Aorta (tissue), 5 donors: ENCODE measurements at regions not wholly inside any gene's neighbourhood (a gene's known extent, or its start where the extent isn't known, plus 50 kb on each side); places are given as distances from the start of the nearest gene placed in this dataset.
"Not testable (repeated sequence)": the region's sequence is repeated elsewhere in the genome, so short reads cannot be mapped to it uniquely, and the experiment has no call there.

Source experiments
- ATAC-seq: fragments of 200-7000 bp; cut with Tn5 transposase; one replicate; pipeline ENCODE4 v1.9.1; 2022; ENCODE audit warnings: moderate library complexity; ENCODE audit not compliant: low FRiP score
- DNase-seq, 2 donors: peaks; one replicate each; pipeline ENCODE4 v3.0.0-alpha.2; 2020
- H3K27ac ChIP-seq, 2 donors: one replicate each; pipeline ENCODE4 v1.5.1; 2013; ENCODE audit warnings: low read length in 2 of 2, mild to moderate bottlenecking in 2 of 2, moderate library complexity in 2 of 2, control low read depth in 1 of 2, inconsistent platforms in 1 of 2, low read depth in 1 of 2
- H3K27me3 ChIP-seq, 2 donors: one replicate each; pipeline ENCODE4 v1.6.1; 2013; ENCODE audit warnings: control low read depth in 1 of 2, low read length in 1 of 2, mild to moderate bottlenecking in 1 of 2, moderate library complexity in 1 of 2; ENCODE audit not compliant: insufficient read depth in 2 of 2, control insufficient read depth in 1 of 2
- H3K36me3 ChIP-seq, 2 donors: one replicate each; pipeline ENCODE4 v1.6.1; 2013; ENCODE audit warnings: control low read depth in 1 of 2, low read length in 1 of 2, mild to moderate bottlenecking in 1 of 2; ENCODE audit not compliant: insufficient read depth in 2 of 2, control insufficient read depth in 1 of 2
- H3K4me1 ChIP-seq, 2 donors: one replicate each; pipeline ENCODE4 v1.6.1; 2013; ENCODE audit warnings: low read length in 2 of 2, control low read depth in 1 of 2, mild to moderate bottlenecking in 1 of 2, moderate library complexity in 1 of 2; ENCODE audit not compliant: insufficient read depth in 2 of 2, control insufficient read depth in 1 of 2
- H3K4me3 ChIP-seq, 2 donors: one replicate each; pipeline ENCODE4 v1.5.1; 2013; ENCODE audit warnings: low read length in 2 of 2, control low read depth in 1 of 2, mild to moderate bottlenecking in 1 of 2
- H3K9me3 ChIP-seq: one replicate; pipeline ENCODE4 v1.6.1; 2013; ENCODE audit warnings: mild to moderate bottlenecking, low read length; ENCODE audit not compliant: control insufficient read depth
- WGBS, 2 donors: extraction: QIAGEN DNeasy Blood & Tissue Kit; methylation state at CpG; one replicate each; pipeline ENCODE4 v1.1.7; 2013; 5-methylcytosine and 5-hydroxymethylcytosine counted together
- intact Hi-C, 2 donors: fragments of 100-400 bp; cut with DNase I; formaldehyde crosslinking; loops; one replicate each; pipeline versions ENCODE4 v1.14.2 to v1.15.0; 2022
- donor health status: healthy with polysubstance abuse.
- donor health status: Bipolar disorder and iron deficiency.
- donor health status: DM: no; HTN: no; CAD: no.
- donor health status: DM: no; HTN: no; CAD: no.
- donor health status: DM: yes; HTN: yes; CAD: no.

- Histone ChIP-seq H3K27me3 (no peaks in the 10 kb centered on the region), H3K4me3 (no peak overlapping the region), H3K36me3 (no peaks in the 10 kb centered on the region), H3K9me3 (no peaks in the 10 kb centered on the region), H3K27ac (no peak overlapping the region), H3K4me1 (no peaks in the 10 kb centered on the region)
- intact Hi-C loops: no loop called here
- ATAC-seq (no peak), DNase-seq (no peak)
- WGBS, 2 donors: 70 to 74% methylated on average over 2 of the region's 2 CpGs
Observed at GRCh38 chr7:46916581-46916980, 665.3 kb downstream of the TNS3 start.

DNA sequence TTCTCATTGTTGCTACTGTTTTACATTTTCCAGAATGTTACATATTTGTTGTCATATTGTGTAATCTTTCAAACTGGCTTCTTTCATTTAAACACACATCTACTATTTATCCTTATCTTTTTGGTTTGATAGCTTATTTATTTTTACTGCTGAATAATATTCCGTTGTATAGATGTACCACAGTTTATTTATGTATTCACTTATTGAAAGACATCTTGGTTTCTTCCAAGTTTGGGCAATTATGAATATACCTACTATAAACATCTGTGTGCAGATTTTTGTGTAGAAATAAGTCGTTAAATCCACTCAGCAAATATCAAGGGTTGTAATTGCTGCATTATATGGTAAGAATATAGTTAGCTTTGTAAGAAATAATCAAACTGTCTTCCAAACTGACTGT, 669.2 kb downstream of the TNS3 start:
- DNase-seq (no peak), ATAC-seq (no peak)
- Histone ChIP-seq H3K9me3 (no peaks in the 10 kb centered on the region), H3K27ac (no peak overlapping the region), H3K4me1 (no peaks in the 10 kb centered on the region), H3K27me3 (no peaks in the 10 kb centered on the region), H3K36me3 (no peaks in the 10 kb centered on the region), H3K4me3 (no peak overlapping the region)
- WGBS, 2 donors: 58 to 75% methylated on average over 2 of the region's 2 CpGs
- intact Hi-C loops: no loop called here

DNA sequence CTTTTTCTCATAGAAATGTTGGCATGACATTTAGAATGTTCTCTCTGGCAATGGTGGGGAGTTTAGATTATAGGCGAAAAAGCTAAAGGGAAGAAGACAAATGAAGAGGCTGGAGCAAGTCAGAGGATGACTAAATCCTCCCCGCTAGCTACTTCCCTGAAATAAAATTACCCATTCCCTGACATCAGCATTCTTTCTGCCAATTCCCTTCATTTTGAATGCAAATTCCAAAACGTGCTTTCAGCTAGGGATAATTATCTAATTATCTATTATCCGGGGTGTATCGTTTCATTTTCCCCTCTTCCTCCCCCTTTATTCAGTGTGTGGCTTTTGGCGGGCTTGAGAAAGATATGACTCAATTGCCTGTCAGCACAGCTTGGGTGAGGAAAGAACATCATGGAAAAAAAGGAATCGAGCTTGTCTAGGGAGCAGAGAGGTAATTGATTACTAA, 672.3 kb downstream of the TNS3 start:
- H3K27ac ChIP-seq: no peak overlapping the region
- DNase-seq (no peak), ATAC-seq (no peak)
- H3K4me1 ChIP-seq: no peaks in the 10 kb centered on the region
- no peak overlapping the region for H3K4me3 ChIP-seq
- WGBS, 2 donors: 59 to 68% methylated on average over 7 of the region's 7 CpGs
- intact Hi-C loops: no loop called here
- no peaks in the 10 kb centered on the region for H3K36me3 ChIP-seq
- H3K9me3 ChIP-seq: no peaks in the 10 kb centered on the region
- no peaks in the 10 kb centered on the region for H3K27me3 ChIP-seq

- DNase-seq: no peak
- H3K9me3 ChIP-seq: no peaks in the 10 kb centered on the region
- H3K36me3 ChIP-seq: no peaks in the 10 kb centered on the region
- H3K27ac ChIP-seq: no peak overlapping the region
- H3K27me3 ChIP-seq: no peaks in the 10 kb centered on the region
- no peak overlapping the region for H3K4me3 ChIP-seq
- WGBS, 2 donors: 42 to 46% methylated on average over 1 of the region's 1 CpG
- intact Hi-C loops: no loop called here
- no peak for ATAC-seq
- H3K4me1 ChIP-seq: no peaks in the 10 kb centered on the region
Observed at GRCh38 chr7:46908770-46909169, 673.1 kb downstream of the TNS3 start.

DNA sequence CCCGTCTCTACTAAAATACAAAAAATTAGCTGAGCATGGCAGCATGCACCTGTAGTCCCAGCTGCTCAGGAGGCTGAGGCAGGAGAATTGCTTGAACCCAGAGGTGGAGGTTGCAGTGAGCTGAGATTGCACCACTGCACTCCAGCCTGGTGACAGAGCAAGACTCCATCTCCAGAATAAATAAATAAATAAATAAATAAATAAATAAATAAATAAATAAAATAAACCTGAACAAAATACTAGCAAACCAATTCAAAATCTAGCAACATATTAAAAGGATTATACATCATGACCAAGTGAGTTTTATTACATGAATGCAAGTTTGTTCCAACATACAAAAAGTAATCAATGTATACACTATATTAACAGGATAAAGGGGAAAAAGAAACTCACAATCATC, 677.4 kb downstream of the TNS3 start:
- H3K27ac ChIP-seq, H3K36me3 ChIP-seq, ATAC-seq, H3K9me3 ChIP-seq, DNase-seq, H3K4me1 ChIP-seq, H3K27me3 ChIP-seq, H3K4me3 ChIP-seq, intact Hi-C loops: not testable (repeated sequence)
- WGBS, 2 donors: 95% methylated on average over 1 of the region's 1 CpG

- no peak for DNase-seq
- 82 to 87% methylated on average over 2 of the region's 2 CpGs for WGBS, 2 donors
- H3K27ac ChIP-seq: no peak overlapping the region
Observed at GRCh38 chr7:46902463-46902862, 679.4 kb downstream of the TNS3 start.

DNA sequence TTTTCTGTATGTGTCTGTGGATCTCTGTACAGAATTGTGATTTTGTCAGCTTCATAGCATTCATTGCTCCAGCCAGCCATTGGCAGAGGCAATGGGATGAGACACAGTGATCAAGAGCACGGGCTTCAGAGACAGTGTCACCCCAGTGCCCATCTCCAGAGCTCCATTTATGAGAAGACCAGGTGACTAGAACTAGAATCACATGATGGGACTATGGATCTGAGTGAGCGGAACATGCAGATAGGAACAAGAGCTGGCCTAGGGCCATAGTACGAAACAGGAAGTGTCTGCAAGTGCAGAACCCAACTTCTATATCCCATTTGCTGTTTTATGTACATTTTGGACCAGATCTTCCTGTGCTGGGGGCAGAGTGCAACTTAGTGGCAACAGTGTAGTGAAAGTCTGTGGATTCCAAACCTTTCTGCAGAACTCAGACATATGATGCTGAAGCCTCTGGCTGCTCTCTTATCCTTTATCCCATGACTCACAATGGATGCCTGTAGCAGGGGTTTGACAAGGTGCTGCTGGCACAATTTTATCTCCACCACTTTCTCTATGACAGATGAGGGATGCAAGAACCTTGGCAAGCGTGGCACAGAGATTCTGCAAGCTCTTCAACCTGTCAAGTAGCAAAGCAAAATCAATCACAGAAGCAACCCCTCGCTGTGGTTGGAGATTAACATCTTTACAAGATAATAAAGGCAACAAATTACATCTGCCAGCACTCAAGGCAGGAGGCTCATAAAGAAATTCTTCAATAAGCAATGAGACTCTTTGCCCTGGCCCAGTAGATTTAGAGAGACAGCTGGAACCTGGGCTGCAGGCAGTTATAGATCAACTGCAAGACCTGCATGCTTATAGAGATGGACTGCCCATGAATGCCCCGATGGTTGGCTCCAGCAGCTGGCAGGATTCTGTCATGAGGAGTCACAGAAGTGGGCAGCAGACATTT, 681.3 kb downstream of the TNS3 start:
- Histone ChIP-seq H3K4me3 (no peak overlapping the region), H3K27ac (no peak overlapping the region), H3K4me1 (no peaks in the 10 kb centered on the region), H3K9me3 (peaks cover 3% of the 10 kb centered on the region), H3K36me3 (no peaks in the 10 kb centered on the region), H3K27me3 (no peaks in the 10 kb centered on the region)
- WGBS, 2 donors: 60 to 69% methylated on average over 6 of the region's 6 CpGs
- intact Hi-C loops: no loop called here
- ATAC-seq (peak; percentile 15), DNase-seq (no peak)

More at GRCh38 chr7:46902463-46902862, 679.4 kb downstream of the TNS3 start:
- no peaks in the 10 kb centered on the region for H3K36me3 ChIP-seq
- no peak for ATAC-seq
- no peaks in the 10 kb centered on the region for H3K4me1 ChIP-seq
- intact Hi-C loops: no loop called here
- no peak overlapping the region for H3K4me3 ChIP-seq
- peaks cover 3% of the 10 kb centered on the region for H3K9me3 ChIP-seq
- no peaks in the 10 kb centered on the region for H3K27me3 ChIP-seq

- H3K9me3 ChIP-seq: peaks cover 3% of the 10 kb centered on the region
- WGBS, 2 donors: 87 to 89% methylated on average over 4 of the region's 4 CpGs
- ATAC-seq (no peak), DNase-seq (no peak)
- intact Hi-C loops: no loop called here
- H3K27me3 ChIP-seq: no peaks in the 10 kb centered on the region
- H3K27ac ChIP-seq: no peak overlapping the region
- no peaks in the 10 kb centered on the region for H3K4me1 ChIP-seq
- H3K4me3 ChIP-seq: no peak overlapping the region
- H3K36me3 ChIP-seq: no peaks in the 10 kb centered on the region
Observed at GRCh38 chr7:46897381-46897780, 684.5 kb downstream of the TNS3 start.
